Inferior parietal cortex (tissue), 1 donor: ENCODE measurements at regions not wholly inside any gene's neighbourhood (a gene's known extent, or its start where the extent isn't known, plus 50 kb on each side); places are given as distances from the start of the nearest gene placed in this dataset.

Experiments used
- DNase-seq: peaks from one replicate; pipeline ENCODE4 v3.0.0-alpha.2; 2016; ENCODE audit errors: extremely low spot score

- no peak for DNase-seq
Measured at GRCh38 chr2:181380581-181380980, 76.6 kb upstream of the ITGA4 start.

- no peak for DNase-seq
Measured at GRCh38 chr2:181384923-181385322, 72.3 kb upstream of the ITGA4 start.

GRCh38 chr2:181389524-181389923, 67.7 kb upstream of the ITGA4 start:
- no peak for DNase-seq

- DNase-seq: no peak
Measured at GRCh38 chr2:181393472-181393871, 63.7 kb upstream of the ITGA4 start.

DNA sequence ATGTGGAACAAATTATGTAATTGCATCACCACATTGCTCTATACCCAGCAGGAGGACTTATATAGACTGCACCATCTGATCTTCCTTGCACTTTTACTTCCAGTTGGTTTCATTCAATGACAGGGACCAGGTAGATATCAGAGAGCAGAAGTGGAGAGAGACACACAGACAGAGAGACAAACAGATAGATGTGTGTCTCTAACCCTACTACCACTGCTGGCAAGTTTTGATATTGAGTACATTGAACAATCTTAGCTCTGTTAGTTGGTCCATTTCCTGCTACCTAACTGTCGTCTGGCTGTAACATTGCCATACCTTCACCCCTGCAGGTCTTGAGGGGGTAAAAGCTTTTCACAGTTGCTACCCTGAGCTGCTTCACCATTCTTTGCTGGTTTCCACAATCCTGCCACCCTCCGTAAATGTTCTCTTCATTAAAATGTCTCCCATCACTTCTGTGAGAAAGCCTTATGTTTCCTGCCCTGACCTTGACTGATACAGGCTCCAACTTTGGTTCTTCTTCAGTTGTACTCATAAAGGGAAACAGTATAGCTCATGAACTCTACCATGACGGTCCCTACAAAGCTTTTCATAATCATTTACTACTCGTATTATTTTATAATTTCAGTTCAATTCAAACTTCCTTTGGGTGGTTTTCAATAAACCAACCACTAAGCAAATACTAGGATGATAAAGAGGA, 62.3 kb upstream of the ITGA4 start:
- no peak for DNase-seq

- DNase-seq: no peak
Measured at GRCh38 chr2:181395851-181396250, 61.3 kb upstream of the ITGA4 start.

DNA sequence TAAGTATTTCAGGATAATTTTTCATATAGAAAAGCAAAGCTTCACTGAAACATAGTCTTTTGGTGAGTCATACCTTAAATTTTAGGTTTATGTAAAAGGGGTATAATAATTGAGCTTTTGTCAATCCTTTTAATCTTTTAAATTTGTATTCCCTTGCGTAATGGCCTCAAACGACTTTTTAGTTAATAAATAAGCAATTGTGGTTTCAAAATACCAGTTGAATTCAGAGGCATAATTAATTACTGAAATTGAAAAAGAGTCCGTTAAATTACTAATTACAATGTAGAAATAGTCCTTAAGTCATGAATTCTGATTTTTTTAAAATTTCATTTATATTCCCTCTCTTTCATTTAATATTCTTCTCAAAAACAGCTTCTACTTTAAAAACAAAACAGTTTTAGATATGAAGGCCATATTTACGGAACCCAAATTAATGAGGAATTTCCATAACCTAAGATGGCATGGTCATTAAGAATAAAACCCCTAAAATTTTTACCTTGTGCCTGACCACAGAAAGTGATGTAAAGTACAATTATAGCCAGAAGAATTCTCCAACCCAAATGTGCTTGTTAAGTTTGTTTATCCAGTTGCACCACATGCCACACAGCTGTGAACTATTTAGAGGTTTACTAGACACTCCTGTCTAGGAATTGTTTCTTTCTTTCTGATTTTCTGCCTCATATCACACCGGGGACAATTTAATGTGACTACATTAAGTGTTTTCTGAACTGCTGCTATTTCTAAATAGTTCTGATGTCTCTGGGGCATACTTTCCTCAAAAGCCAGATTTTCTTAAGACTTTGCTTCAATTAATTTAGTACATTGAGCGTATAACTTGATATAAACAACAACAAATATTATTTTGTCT, 60.7 kb upstream of the ITGA4 start:
- DNase-seq: no peak

DNA sequence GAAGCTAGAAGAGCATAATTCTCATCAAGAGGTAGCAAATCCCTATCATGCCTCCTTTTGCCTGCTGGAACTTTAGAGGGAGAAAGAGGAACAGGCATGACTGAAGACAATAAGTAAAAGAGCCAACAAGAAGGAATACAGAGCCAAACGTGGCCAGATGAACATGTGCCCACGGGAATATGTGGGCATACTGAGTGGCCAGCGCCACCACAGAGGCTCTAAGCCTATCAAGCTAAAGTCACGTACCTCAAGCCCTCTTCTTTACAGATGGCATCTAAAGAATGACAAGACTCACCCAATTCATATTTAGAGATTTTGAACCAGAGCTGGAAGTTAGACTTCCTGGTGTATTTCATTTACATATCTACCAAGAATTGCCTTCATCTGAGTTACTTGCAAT, 59.9 kb upstream of the ITGA4 start:
- DNase-seq: no peak

- no peak for DNase-seq
Measured at GRCh38 chr2:181398000-181398399, 59.2 kb upstream of the ITGA4 start.

- no peak for DNase-seq
Measured at GRCh38 chr2:181399027-181399426, 58.2 kb upstream of the ITGA4 start.

GRCh38 chr2:181404472-181404871, 52.7 kb upstream of the ITGA4 start:
- no peak for DNase-seq

DNA sequence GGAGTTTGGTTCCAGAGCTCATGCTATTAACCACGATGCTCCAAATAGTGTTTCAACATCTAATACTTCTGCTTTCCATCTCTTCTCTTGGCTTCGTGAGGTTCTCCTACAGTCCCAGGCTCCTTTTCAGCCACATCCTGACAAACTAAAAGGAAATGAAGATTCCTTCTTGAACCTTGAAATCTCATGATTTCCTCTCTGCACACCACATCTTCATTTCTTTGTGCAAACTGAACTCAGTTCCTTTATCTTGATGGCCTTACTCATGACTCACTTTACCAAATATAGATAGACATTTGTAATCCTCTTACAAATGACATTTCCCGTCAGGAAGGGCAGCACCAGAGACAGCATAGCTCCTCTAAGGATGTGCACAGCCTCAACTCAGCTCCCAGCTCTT, 50.0 kb upstream of the ITGA4 start:
- DNase-seq: no peak
